Posterior cingulate gyrus (tissue), 11 donors: ENCODE measurements at regions not wholly inside any gene's neighbourhood (a gene's known extent, or its start where the extent isn't known, plus 50 kb on each side); places are given as distances from the start of the nearest gene placed in this dataset.
"Not testable (repeated sequence)": the region's sequence is repeated elsewhere in the genome, so short reads cannot be mapped to it uniquely, and the experiment has no call there.

ENCODE experiments used
- DNase-seq, 10 donors: peaks; one replicate each; pipeline versions ENCODE4 v3.0.0 to v3.0.0-alpha.2; 2020 to 2021; ENCODE audit warnings: mixed read lengths in 3 of 10
- intact Hi-C: fragments of 100-400 bp; cut with DNase I; formaldehyde crosslinking; loops from one replicate; pipeline ENCODE4 v1.15.1; 2023

GRCh38 chr17:72571813-72572396 is 451.1 kb downstream of the SOX9 start:
- intact Hi-C loops, result no loop called here
- DNase-seq, result no peak

- DNase-seq, result no peak
- intact Hi-C loops, result no loop called here
Measured at GRCh38 chr17:72572604-72573491, 452.0 kb downstream of the SOX9 start.

GRCh38 chr17:72573492-72573801 is 452.6 kb downstream of the SOX9 start:
- peak in 1 of 10 donors; percentile 9 for DNase-seq
- intact Hi-C loops, result not testable (repeated sequence)

DNA sequence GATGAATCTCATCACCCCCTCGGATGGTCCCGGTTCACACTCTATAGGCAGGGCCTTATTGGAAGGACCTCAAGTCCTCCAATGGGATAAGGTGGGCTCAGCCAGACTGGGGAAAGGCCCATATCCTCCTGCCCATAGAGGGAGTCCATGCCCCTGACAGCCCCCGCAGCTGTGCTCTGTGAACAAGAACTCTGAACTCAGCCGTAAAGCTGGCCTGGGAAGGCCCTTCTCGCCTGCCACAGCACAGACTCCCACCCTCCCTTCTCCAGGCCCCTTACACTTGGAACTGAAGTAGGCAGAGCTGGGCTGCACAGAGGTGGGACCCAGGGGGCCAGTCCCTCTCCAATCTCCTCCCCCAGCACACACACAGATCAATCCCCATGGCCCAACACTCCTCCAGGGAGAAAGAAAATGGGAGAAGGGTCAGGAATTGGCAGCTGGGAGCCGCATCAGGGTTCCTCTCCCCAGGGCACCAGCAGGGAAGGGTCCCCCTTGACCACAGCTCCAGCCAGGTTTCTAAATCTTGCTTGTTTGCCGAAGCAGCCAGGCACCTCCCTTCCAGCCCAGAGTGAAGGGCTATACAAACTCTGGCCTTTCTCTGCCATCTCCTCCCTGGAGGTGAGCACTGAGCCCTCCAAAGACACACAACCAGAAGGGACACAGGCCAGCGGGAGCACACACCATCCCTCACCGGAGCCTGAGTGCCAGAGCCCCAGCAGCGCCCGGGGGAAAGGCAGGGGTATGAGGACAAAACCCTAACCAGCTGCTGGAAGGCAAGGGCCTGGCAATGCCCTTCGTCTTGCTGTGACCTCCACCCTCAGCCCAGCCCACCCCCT is 454.1 kb downstream of the SOX9 start:
- DNase-seq, result peak in 2 of 10 donors; percentile 35 to 48
- intact Hi-C loops, result no loop called here

DNA sequence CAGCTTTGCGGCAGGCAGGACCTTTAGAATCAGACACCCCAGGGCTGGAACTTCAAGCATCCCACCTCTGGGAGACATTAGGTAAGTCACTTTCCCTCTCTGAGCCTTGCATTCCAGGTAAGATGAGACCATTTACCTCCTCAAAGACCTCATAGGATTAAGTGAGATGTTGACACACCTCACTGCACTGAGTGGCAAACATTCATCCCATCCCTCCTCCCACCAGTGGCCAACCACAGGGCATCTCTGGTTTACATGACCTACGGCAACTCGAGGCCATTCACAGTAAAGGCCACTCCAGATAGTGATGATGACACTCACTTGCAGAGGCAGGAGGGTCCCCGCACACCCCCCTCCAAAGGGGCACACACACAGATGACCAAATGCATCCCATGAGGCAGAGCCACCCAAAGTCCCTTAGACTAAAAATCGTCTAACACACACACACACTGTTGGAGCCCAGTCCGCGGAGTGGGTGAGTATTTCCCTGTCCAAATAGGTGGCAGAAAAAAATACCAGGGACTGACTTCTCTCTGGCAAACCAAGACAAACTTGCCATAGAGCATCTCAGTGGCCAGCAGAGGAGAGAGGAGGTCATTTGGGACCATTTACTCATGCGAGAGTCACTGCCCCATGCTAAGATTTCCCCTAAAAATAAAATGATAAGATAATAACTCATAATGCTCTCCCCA is 454.9 kb downstream of the SOX9 start:
- intact Hi-C loops, result no loop called here
- DNase-seq, result peak in 2 of 10 donors; percentile 50 to 78

GRCh38 chr17:72576289-72576759 is 455.5 kb downstream of the SOX9 start:
- intact Hi-C loops, result no loop called here
- peak in 4 of 10 donors; percentile 21 to 58 (median 42) for DNase-seq

GRCh38 chr17:72578817-72579470 is 458.1 kb downstream of the SOX9 start:
- peak in 2 of 10 donors; percentile 41 to 58 for DNase-seq
- intact Hi-C loops, result no loop called here

GRCh38 chr17:72579990-72580320 is 459.1 kb downstream of the SOX9 start:
- intact Hi-C loops, result no loop called here

GRCh38 chr17:72580321-72581127 is 459.7 kb downstream of the SOX9 start:
- intact Hi-C loops, result no loop called here
- DNase-seq, result peak in 1 of 10 donors; percentile 20

More at GRCh38 chr17:72579990-72580320, 459.1 kb downstream of the SOX9 start:
- peak in 1 of 10 donors; percentile 3 for DNase-seq

DNA sequence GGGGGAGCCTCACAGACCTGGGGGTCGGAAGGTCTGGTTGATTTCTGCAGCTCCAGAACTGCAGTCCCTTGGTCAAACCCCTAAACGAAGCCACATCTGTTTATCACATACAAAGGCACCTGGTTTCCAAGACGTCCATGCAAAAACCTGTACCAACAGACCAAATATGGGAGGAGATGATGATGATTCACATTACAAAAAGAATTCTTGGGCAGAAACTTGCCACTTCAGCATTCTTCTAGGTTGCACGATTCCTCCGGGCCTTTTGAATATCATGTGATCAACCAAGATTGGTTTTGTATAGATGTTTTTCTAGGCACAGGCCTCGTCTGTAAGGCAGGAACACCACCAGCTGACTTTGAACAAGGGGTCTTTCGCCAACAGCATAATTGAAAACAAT is 466.3 kb downstream of the SOX9 start:
- intact Hi-C loops, result no loop called here
- no peak for DNase-seq

DNA sequence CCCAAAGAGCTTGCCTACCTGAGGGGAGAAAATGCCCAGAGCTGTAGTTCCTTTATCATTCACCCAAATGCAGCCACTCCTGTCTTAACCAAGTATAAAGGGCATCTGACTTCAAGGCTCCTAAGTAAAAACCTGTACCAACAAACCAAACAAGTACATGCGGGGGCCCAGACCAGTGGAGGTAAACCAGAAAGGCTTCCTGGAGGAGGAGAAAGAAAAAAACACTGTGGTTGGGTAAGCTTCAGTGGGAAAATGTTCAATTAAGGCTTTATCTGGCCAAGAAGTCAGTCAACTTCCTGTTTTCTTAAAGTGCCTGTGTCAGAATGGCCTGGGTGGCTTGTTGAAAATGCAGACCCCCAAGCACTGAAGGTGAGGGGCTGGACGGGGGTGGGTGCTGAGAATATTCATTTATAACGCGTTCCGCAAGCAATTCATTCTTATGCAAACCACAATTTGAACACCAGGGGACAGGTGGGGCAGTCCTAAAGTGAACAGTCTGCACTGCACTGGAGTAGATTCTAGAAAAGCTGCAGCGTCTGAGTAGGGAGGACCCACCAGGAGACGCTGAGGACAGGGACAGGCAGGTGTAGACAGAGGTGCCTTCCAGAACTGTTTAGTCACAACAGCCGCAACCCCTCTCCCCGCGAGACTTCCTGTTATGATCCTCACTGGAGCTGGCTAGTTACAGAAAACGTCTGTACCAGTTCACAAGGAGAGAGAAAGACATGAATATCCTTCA is 467.1 kb downstream of the SOX9 start:
- intact Hi-C loops, result no loop called here
- DNase-seq, result no peak

DNA sequence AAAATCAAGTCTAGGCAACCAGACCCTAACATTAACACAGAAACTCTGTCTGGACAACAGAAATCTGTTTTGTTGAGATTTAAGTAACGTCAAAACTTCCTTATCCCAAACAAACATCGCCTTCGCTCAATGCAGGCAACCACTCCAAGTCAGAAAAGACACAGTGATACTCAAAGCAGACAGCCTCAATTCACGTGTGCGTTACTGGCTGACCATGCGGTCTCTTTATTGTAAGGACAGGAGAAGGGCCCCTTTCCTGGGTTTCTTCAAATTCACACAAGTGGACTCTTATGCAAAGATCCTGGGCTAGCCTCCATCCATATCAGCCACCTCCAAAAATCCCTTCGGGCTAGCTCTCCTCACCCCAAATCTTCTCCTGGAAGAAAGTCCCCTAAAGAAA is 467.7 kb downstream of the SOX9 start:
- intact Hi-C loops, result no loop called here
- DNase-seq, result no peak

- intact Hi-C loops, result no loop called here
- DNase-seq, result peak in 8 of 10 donors; percentile 32 to 92 (median 58)
Measured at GRCh38 chr17:72588961-72589360, 468.1 kb downstream of the SOX9 start.

- no peak for DNase-seq
- intact Hi-C loops, result no loop called here
Measured at GRCh38 chr17:72590382-72590781, 469.6 kb downstream of the SOX9 start.

DNA sequence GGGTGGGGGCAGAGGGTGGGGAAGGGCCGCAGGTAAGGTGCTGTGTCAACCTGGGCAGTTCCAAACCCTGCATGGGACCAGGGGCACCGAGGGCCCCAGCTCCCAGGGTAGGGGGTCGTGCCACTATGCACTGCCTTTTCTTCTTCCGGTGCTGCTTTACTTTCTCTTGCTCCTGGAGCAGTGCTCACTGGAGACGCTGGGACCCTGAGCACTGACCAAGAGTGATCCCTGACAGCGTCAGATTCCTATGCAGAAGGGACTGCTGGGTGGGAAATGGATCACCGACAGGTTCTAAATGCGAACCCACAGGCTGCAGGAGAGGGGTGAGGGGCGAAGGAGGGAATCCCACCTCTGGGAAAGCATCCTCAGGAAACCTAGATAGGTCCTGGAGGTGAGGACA is 470.1 kb downstream of the SOX9 start:
- DNase-seq, result no peak
- intact Hi-C loops, result no loop called here

DNA sequence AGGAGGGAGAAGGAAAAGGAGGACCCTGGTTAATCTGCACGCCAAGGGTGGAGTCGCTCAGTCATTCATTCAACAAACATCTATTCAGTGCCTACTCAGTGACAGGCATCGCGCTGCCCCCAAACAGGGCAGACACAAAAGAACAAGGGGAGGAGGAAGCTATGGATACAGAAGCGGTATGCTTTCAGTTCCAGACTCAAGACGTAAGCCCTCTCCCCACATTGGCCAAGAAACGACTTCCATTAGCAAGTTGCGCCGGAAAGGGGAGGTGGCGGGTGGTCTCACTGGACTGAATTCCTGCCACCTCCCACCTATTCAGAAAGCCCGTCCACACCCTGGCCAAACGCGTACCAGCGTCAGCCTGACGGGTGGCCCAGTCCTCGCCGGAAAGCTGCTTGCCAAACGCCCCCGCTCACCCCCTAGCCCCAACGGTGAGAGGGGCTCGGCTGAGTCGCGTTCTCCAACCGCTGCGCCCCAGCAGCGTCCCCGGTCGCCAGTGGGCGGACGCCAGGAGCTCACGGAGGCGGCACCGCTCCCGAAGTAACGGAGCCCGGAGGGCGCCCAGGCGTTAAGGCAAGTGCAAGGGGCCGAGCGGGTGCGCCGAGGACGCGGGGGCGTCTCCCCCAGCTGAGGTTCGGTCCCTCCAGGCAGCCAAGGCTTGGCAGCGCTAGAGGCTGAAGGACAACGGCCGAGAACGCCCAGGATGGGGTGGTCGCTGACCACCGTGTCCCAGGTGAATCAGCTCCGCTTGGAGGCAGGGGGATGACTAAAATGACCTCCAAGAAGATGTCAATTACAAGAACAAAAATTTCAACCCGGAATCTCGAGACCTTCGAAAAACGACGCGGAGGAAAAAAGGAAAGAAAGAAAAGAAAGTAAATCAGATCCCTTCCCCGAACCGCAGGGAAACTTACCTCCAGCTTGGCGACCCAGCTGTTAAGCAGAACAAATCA is 470.7 kb downstream of the SOX9 start:
- intact Hi-C loops, result no loop called here
- no peak for DNase-seq

GRCh38 chr17:72592242-72592966 is 471.6 kb downstream of the SOX9 start:
- peak; percentile 58 to 97 (median 80) for DNase-seq
- intact Hi-C loops, result no loop called here
